SW 1271 (cell line): ENCODE measurements at regions not wholly inside any gene's neighbourhood (a gene's known extent, or its start where the extent isn't known, plus 50 kb on each side); places are given as distances from the start of the nearest gene placed in this dataset.
"Not testable (repeated sequence)": the region's sequence is repeated elsewhere in the genome, so short reads cannot be mapped to it uniquely, and the experiment has no call there.

Experiments used
- DNase-seq, 2 experiments: peaks; one replicate each; lab custom pipeline; 2025; lab: John Stamatoyannopoulos, UW

- DNase-seq: peak in 1 of 2 experiments; percentile 4
Observed at GRCh38 chr18:2223849-2224248, 347.5 kb downstream of the METTL4 start.

GRCh38 chr18:2236232-2236631 lies 335.1 kb downstream of the METTL4 start:
- no peak for DNase-seq

- no peak for DNase-seq
Observed at GRCh38 chr18:2237706-2238105, 333.6 kb downstream of the METTL4 start.

- no peak for DNase-seq
Observed at GRCh38 chr18:2240311-2240705, 331.0 kb downstream of the METTL4 start.

GRCh38 chr18:2244641-2245040 lies 326.7 kb downstream of the METTL4 start:
- no peak for DNase-seq

- not testable (repeated sequence) for DNase-seq
Observed at GRCh38 chr18:2247101-2247500, 324.2 kb downstream of the METTL4 start.

- DNase-seq: no peak
Observed at GRCh38 chr18:2254977-2255376, 316.3 kb downstream of the METTL4 start.

GRCh38 chr18:2256577-2256976 lies 314.7 kb downstream of the METTL4 start:
- no peak for DNase-seq

GRCh38 chr18:2258954-2259353 lies 312.4 kb downstream of the METTL4 start:
- DNase-seq: no peak

GRCh38 chr18:2263303-2263890 lies 307.9 kb downstream of the METTL4 start:
- DNase-seq: no peak

- no peak for DNase-seq
Observed at GRCh38 chr18:2274613-2275012, 296.7 kb downstream of the METTL4 start.

- DNase-seq: no peak
Observed at GRCh38 chr18:2281086-2281485, 290.2 kb downstream of the METTL4 start.

GRCh38 chr18:2281523-2282199 lies 289.6 kb downstream of the METTL4 start:
- no peak for DNase-seq

- no peak for DNase-seq
Observed at GRCh38 chr18:2293109-2293839, 278.0 kb downstream of the METTL4 start.

GRCh38 chr18:2301316-2301715 lies 270.0 kb downstream of the METTL4 start:
- DNase-seq: no peak

- DNase-seq: no peak
Observed at GRCh38 chr18:2302012-2302411, 269.3 kb downstream of the METTL4 start.

- peak; percentile 48 to 83 for DNase-seq
Observed at GRCh38 chr18:2302628-2303516, 268.4 kb downstream of the METTL4 start.

- DNase-seq: peak in 1 of 2 experiments; percentile 17
Observed at GRCh38 chr18:2303517-2304238, 267.6 kb downstream of the METTL4 start.

- peak in 1 of 2 experiments; percentile 51 for DNase-seq
Observed at GRCh38 chr18:2304378-2305175, 266.7 kb downstream of the METTL4 start.

- DNase-seq: no peak
Observed at GRCh38 chr18:2306606-2307005, 264.7 kb downstream of the METTL4 start.

- DNase-seq: no peak
Observed at GRCh38 chr18:2310886-2311285, 260.4 kb downstream of the METTL4 start.
